ENCODE measurements at regions not wholly inside any gene's neighbourhood (a gene's known extent, or its start where the extent isn't known, plus 50 kb on each side); places are given as distances from the start of the nearest gene placed in this dataset.
A peak's percentile ranks its signal among the peaks of the same experiment; 100 is the strongest.

DNA sequence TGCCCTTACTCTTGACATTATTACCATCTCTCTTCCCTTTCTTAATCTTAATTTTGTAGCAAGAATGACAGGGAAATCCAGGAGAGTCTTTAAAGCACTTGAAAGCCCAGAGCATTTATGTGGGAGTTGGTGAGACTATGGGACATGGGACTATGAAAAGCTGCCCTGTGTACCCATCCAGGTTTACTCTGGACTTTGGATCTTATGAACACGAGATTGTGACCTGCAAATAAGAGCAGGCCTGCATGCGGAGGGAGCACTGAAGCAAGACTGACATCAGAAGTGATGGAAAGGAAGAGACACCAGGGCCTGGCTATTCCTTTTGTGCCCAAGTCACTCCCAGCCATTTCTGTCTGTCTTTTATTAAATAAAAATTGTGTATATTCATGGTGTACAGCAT is 209.6 kb downstream of the NUF2 start:
- H3K27ac ChIP-seq: no peak overlapping the region
- 71 to 85% (median 76%) methylated on average over 2 of the region's 2 CpGs for WGBS, 4 donors
- no peak for TF ChIP-seq POLR2A (IDR thresholded peaks at IDR 0.05)
- TF ChIP-seq, protein P1, sequence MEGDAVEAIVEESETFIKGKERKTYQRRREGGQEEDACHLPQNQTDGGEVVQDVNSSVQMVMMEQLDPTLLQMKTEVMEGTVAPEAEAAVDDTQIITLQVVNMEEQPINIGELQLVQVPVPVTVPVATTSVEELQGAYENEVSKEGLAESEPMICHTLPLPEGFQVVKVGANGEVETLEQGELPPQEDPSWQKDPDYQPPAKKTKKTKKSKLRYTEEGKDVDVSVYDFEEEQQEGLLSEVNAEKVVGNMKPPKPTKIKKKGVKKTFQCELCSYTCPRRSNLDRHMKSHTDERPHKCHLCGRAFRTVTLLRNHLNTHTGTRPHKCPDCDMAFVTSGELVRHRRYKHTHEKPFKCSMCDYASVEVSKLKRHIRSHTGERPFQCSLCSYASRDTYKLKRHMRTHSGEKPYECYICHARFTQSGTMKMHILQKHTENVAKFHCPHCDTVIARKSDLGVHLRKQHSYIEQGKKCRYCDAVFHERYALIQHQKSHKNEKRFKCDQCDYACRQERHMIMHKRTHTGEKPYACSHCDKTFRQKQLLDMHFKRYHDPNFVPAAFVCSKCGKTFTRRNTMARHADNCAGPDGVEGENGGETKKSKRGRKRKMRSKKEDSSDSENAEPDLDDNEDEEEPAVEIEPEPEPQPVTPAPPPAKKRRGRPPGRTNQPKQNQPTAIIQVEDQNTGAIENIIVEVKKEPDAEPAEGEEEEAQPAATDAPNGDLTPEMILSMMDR (IDR thresholded peaks at IDR 0.05): no peak
- no peak overlapping the region for H3K4me3 ChIP-seq
- peaks cover 0 to 5% (median 0%) of the 10 kb centered on the region in 12 donors for H3K4me1 ChIP-seq
- intact Hi-C loops (cut with DNase I): loop anchor here in 8 of 10 donors (5.0 to 10.0 kb wide), 8 partner anchors 117 to 1543 kb away; no protein-coding TSS in a partner anchor
- no peaks in the 10 kb centered on the region for H3K36me3 ChIP-seq
- ATAC-seq: no peak
- H3K27me3 ChIP-seq: peaks cover 0 to 3% (median 0%) of the 10 kb centered on the region in 9 donors
- DNase-seq: no peak
- peaks cover 0 to 9% (median 0%) of the 10 kb centered on the region in 12 donors for H3K9me3 ChIP-seq

DNA sequence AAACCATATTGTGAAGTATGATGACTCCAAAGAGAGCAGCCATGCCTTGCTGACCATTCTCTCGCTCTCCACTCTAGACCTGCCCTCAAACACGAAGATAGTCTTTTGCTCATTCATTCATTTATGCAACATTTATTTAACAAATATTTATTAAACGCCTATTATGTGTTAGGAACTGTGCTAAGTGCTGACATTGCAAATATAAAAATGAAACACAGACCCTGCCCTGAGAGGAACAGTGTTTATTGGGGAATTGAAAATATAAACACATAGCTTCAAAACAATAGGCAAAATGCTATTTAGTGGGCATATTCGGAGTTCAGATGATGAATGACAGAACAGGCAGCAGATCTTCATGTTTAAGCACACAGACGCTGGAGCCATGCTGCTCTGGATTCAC is 213.6 kb downstream of the NUF2 start:
- WGBS, 4 donors: 74 to 85% (median 75%) methylated on average over 5 of the region's 5 CpGs
- Histone ChIP-seq H3K9me3 (no peaks in the 10 kb centered on the region), H3K36me3 (no peaks in the 10 kb centered on the region), H3K27me3 (no peaks in the 10 kb centered on the region), H3K27ac (no peak overlapping the region), H3K4me3 (no peak overlapping the region), H3K4me1 (peaks cover 0 to 5% (median 0%) of the 10 kb centered on the region in 12 donors)
- DNase-seq (no peak), ATAC-seq (no peak)
- intact Hi-C loops (cut with DNase I): loop anchor here in 7 of 10 donors (5.0 to 10.0 kb wide), 7 partner anchors 121 to 1539 kb away; no protein-coding TSS in a partner anchor
- TF ChIP-seq, protein P1 (IDR thresholded peaks at IDR 0.05): no peak
- TF ChIP-seq POLR2A (IDR thresholded peaks at IDR 0.05): no peak

DNA sequence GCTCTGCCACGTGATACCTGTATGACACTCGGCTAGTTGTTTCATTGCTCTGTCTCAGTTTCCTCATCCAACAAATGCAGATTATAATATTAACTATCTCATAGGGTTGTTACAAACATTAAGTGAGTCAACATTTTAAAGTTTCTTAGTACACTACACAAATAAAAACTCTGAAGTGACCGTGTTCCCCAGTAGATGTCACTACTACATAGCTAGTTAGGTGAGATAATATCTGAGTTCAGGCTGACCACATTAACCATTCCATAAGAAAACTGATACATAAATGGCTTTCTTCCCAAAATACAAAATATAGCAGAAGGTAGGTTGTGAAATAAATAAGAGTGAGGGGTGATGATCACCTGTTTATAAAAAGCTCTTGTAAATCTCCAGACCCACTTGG is 214.1 kb downstream of the NUF2 start:
- no peak overlapping the region for H3K4me3 ChIP-seq
- H3K36me3 ChIP-seq: no peaks in the 10 kb centered on the region
- ATAC-seq: peak in 1 of 4 donors; percentile 58
- no peak for TF ChIP-seq POLR2A (IDR thresholded peaks at IDR 0.05)
- TF ChIP-seq, protein P1 (IDR thresholded peaks at IDR 0.05): peak in 10 of 12 donors; percentile 11 to 43 (median 33)
- WGBS, 4 donors: 56 to 72% (median 65%) methylated on average over 3 of the region's 3 CpGs
- H3K27me3 ChIP-seq: no peaks in the 10 kb centered on the region
- DNase-seq: no peak
- H3K9me3 ChIP-seq: no peaks in the 10 kb centered on the region
- no peak overlapping the region for H3K27ac ChIP-seq
- intact Hi-C loops (cut with DNase I): loop anchor here in 8 of 10 donors (2.0 to 10.0 kb wide), 8 partner anchors 121 to 1539 kb away; no protein-coding TSS in a partner anchor
- peaks cover 0 to 5% (median 0%) of the 10 kb centered on the region in 12 donors for H3K4me1 ChIP-seq

DNA sequence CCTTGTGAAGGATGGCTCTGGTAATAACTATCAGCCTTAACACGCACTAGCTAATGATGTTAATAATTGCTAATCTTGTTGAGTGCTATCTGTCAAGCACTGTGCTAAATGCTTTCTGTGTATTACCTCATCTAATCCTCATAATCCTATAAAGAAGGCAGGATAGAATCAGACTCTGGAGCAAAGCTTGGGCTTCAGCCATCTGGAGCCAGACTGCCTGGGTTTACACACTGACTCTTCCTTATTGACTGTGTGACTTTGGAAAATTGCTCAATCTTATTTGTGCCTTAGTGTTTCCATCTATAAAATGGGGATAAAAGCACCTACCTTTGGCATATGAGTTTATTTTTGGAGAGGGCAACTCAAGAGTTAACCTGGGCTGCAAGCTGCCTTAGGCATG is 216.1 kb downstream of the NUF2 start:
- Histone ChIP-seq H3K9me3 (no peaks in the 10 kb centered on the region), H3K27me3 (no peaks in the 10 kb centered on the region), H3K36me3 (no peaks in the 10 kb centered on the region), H3K4me3 (no peak overlapping the region), H3K27ac (no peak overlapping the region), H3K4me1 (peaks cover 0 to 5% (median 0%) of the 10 kb centered on the region in 12 donors)
- intact Hi-C loops (cut with DNase I): loop anchor here in 8 of 10 donors (2.0 to 10.0 kb wide), 8 partner anchors 123 to 1537 kb away; no protein-coding TSS in a partner anchor
- WGBS, 4 donors: 89 to 100% (median 96%) methylated on average over 1 of the region's 1 CpG
- no peak for DNase-seq
- no peak for TF ChIP-seq POLR2A (IDR thresholded peaks at IDR 0.05)
- TF ChIP-seq, protein P1 (IDR thresholded peaks at IDR 0.05): no peak
- ATAC-seq: no peak

Measured in heart left ventricle (tissue), 16 donors.